ENCODE measurements at regions not wholly inside any gene's neighbourhood (a gene's known extent, or its start where the extent isn't known, plus 50 kb on each side); places are given as distances from the start of the nearest gene placed in this dataset.
"Not testable (repeated sequence)": the region's sequence is repeated elsewhere in the genome, so short reads cannot be mapped to it uniquely, and the experiment has no call there.

DNA sequence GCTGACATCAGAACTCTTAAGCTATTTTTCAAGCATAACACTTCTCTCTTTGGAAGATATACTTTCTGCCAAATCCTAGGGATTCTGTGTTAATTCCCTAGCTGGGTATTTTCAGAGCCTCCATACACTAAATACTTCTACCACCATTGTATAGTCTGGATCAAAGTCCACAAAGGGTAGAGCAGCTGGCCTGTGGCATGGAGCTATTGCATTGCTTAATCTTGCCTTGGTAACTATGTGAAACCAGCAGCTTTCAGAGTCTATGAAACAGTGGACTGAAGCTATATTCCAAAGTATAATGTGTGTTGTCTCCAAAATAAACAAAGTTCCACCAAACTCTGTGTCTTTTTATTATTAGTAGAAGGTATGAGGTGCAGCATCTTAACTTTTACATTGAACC lies 296.9 kb upstream of the CDH19 start:
- Histone ChIP-seq H3K4me1 (ENCODE audit: control insufficient read depth, insufficient read depth, low read length) (no peaks in the 10 kb centered on the region), H3K4me3 (ENCODE audit: low read length) (no peak overlapping the region), H3K9me3 (ENCODE audit: control insufficient read depth, low read length) (no peaks in the 10 kb centered on the region), H3K9ac (ENCODE audit: extremely low read depth, low read length, poor library complexity, severe bottlenecking) (no peak overlapping the region), H3K27me3 (ENCODE audit: control insufficient read depth, insufficient read depth, low read length, poor library complexity, severe bottlenecking) (no peaks in the 10 kb centered on the region), H3K36me3 (ENCODE audit: control insufficient read depth, insufficient read depth, low read length) (no peaks in the 10 kb centered on the region), H3K27ac (ENCODE audit: low read depth, low read length) (no peak overlapping the region)
- DNase-seq, result no peak
- no peak overlapping the region for H3K4me3 Mint-ChIP-seq
- H3K27ac Mint-ChIP-seq, result no peak overlapping the region
- H3K36me3 Mint-ChIP-seq (ENCODE audit: low read depth), result no peaks in the 10 kb centered on the region
- TF ChIP-seq CTCF (conservative IDR thresholded peaks at IDR 0.05), result no peak
- H3K9me3 Mint-ChIP-seq, result no peaks in the 10 kb centered on the region
- H3K4me1 Mint-ChIP-seq, result no peaks in the 10 kb centered on the region
- H3K27me3 Mint-ChIP-seq (ENCODE audit: insufficient read depth), result no peaks in the 10 kb centered on the region

- DNase-seq, result no peak
- Mint-ChIP-seq H3K9me3 (no peaks in the 10 kb centered on the region), H3K36me3 (ENCODE audit: low read depth) (no peaks in the 10 kb centered on the region), H3K27ac (no peak overlapping the region), H3K4me3 (no peak overlapping the region), H3K4me1 (peaks cover 6% of the 10 kb centered on the region), H3K27me3 (ENCODE audit: insufficient read depth) (no peaks in the 10 kb centered on the region)
- no peaks in the 10 kb centered on the region for H3K27me3 ChIP-seq (ENCODE audit: control insufficient read depth, insufficient read depth, low read length, poor library complexity, severe bottlenecking)
- peaks cover 2% of the 10 kb centered on the region for H3K4me1 ChIP-seq (ENCODE audit: control insufficient read depth, insufficient read depth, low read length)
- H3K9me3 ChIP-seq (ENCODE audit: control insufficient read depth, low read length), result no peaks in the 10 kb centered on the region
- H3K9ac ChIP-seq (ENCODE audit: extremely low read depth, low read length, poor library complexity, severe bottlenecking), result no peak overlapping the region
- TF ChIP-seq CTCF (conservative IDR thresholded peaks at IDR 0.05), result no peak
- no peak overlapping the region for H3K27ac ChIP-seq (ENCODE audit: low read depth, low read length)
- no peak overlapping the region for H3K4me3 ChIP-seq (ENCODE audit: low read length)
- no peaks in the 10 kb centered on the region for H3K36me3 ChIP-seq (ENCODE audit: control insufficient read depth, insufficient read depth, low read length)
Measured at GRCh38 chr18:66895631-66896030, 291.7 kb upstream of the CDH19 start.

- Histone ChIP-seq H3K9me3 (ENCODE audit: control insufficient read depth, low read length) (no peaks in the 10 kb centered on the region), H3K4me1 (ENCODE audit: control insufficient read depth, insufficient read depth, low read length) (peaks cover 2% of the 10 kb centered on the region), H3K4me3 (ENCODE audit: low read length) (no peak overlapping the region), H3K27ac (ENCODE audit: low read depth, low read length) (no peak overlapping the region), H3K27me3 (ENCODE audit: control insufficient read depth, insufficient read depth, low read length, poor library complexity, severe bottlenecking) (no peaks in the 10 kb centered on the region), H3K9ac (ENCODE audit: extremely low read depth, low read length, poor library complexity, severe bottlenecking) (no peak overlapping the region), H3K36me3 (ENCODE audit: control insufficient read depth, insufficient read depth, low read length) (no peaks in the 10 kb centered on the region)
- TF ChIP-seq CTCF (conservative IDR thresholded peaks at IDR 0.05), result no peak
- DNase-seq, result no peak
- H3K36me3 Mint-ChIP-seq (ENCODE audit: low read depth), result no peaks in the 10 kb centered on the region
- H3K27me3 Mint-ChIP-seq (ENCODE audit: insufficient read depth), result no peaks in the 10 kb centered on the region
- H3K9me3 Mint-ChIP-seq, result no peaks in the 10 kb centered on the region
- peaks cover 6% of the 10 kb centered on the region for H3K4me1 Mint-ChIP-seq
- H3K4me3 Mint-ChIP-seq, result no peak overlapping the region
- WGBS, 2 experiments (ENCODE audit: insufficient coverage in 1 of 2, insufficient read length in 1 of 2), result 84% methylated on average over 2 of the region's 3 CpGs; no CpG with 5 or more reads in 1 of the 2 experiments
- no peak overlapping the region for H3K27ac Mint-ChIP-seq
Measured at GRCh38 chr18:66894851-66895250, 291.0 kb upstream of the CDH19 start.

GRCh38 chr18:66892388-66892787 lies 288.5 kb upstream of the CDH19 start:
- not testable (repeated sequence) for H3K27ac ChIP-seq (ENCODE audit: low read depth, low read length); H3K9me3 Mint-ChIP-seq; H3K9ac ChIP-seq (ENCODE audit: extremely low read depth, low read length, poor library complexity, severe bottlenecking); DNase-seq; H3K36me3 Mint-ChIP-seq (ENCODE audit: low read depth); H3K36me3 ChIP-seq (ENCODE audit: control insufficient read depth, insufficient read depth, low read length); H3K27ac Mint-ChIP-seq; H3K4me3 Mint-ChIP-seq; H3K27me3 ChIP-seq (ENCODE audit: control insufficient read depth, insufficient read depth, low read length, poor library complexity, severe bottlenecking); H3K4me3 ChIP-seq (ENCODE audit: low read length); H3K9me3 ChIP-seq (ENCODE audit: control insufficient read depth, low read length); H3K27me3 Mint-ChIP-seq (ENCODE audit: insufficient read depth)
- H3K4me1 Mint-ChIP-seq, result peaks cover 25% of the 10 kb centered on the region
- 94% methylated on average over 6 to 13 of the region's 13 CpGs for WGBS, 2 experiments (ENCODE audit: insufficient coverage in 1 of 2, insufficient read length in 1 of 2)
- peaks cover 13% of the 10 kb centered on the region for H3K4me1 ChIP-seq (ENCODE audit: control insufficient read depth, insufficient read depth, low read length)

Measured in endodermal cell (in vitro differentiated cells).